ENCODE measurements at regions not wholly inside any gene's neighbourhood (a gene's known extent, or its start where the extent isn't known, plus 50 kb on each side); places are given as distances from the start of the nearest gene placed in this dataset.

DNA sequence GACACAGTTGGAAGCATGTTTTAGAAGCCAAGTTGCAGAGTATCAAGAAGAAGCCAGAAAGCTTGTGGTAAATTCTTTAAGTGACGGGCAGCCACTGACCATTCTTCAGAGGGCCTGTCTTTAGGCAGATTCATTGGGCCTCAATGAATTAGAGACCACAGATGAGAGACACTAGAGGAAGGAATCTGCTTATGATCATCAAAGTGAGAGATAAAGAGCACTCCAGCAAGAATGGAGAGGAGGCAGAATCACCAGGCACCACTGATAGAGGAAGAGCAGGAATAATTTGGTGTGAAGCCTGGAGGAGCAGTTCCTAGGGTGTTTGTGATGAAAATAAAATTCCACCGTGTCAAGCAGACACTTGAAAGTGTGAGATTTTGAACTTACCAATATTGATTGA lies 365.9 kb upstream of the SLC30A5 start:
- DNase-seq, result no peak

DNA sequence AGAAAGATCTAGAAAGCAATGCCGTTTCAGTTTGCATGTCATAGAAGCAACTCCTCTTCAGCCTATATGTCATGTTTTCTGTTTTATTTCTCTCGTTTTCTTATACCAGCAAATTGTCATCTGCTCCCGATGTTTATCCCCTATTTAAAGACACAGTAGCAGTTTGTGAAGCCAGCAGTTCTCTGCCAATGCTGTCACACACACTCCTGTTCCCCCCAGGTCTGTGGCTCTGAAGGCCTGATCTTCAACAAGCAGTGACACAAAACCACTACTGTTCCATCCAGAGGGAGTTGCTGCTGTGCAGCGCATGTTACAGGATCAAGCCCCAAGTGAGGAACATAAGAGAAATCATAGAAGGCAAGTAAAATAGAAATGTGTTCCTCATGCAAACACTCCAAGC lies 364.1 kb upstream of the SLC30A5 start:
- DNase-seq, result no peak

DNA sequence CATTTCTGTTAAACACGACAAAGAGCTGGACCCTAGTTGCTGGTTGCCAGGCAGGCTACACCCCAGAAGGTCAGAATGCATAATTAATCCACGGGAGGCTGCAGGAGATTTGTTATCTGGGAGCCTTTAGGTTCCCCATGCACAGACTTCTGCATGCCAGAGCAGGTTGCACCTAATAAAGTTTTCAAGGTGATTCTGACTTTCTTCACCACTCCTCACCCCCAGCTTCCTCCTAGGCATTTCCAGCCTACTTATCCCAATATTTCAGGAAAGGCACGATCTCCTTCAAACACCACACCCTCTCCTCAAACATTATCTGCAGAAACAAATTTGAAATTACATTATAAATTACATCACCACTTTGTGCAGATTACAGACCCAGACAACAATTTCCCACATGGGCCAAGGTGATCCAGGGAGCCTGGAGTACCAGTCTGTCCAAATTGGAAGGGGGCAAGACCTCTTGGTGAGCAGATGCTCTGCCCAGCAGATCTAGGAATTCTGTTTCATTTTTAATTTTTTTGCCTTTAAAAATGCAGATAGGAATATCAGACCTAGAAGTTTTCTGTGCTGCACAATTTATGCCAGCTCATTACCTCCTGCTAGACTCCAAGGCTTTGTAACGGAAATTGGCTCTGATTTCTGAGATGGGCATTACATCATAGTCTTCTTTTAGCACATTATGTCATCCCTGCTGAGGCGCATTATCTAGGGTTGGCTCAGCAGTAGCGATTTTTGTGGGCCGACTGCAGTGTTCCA lies 363.4 kb upstream of the SLC30A5 start:
- DNase-seq, result no peak

DNA sequence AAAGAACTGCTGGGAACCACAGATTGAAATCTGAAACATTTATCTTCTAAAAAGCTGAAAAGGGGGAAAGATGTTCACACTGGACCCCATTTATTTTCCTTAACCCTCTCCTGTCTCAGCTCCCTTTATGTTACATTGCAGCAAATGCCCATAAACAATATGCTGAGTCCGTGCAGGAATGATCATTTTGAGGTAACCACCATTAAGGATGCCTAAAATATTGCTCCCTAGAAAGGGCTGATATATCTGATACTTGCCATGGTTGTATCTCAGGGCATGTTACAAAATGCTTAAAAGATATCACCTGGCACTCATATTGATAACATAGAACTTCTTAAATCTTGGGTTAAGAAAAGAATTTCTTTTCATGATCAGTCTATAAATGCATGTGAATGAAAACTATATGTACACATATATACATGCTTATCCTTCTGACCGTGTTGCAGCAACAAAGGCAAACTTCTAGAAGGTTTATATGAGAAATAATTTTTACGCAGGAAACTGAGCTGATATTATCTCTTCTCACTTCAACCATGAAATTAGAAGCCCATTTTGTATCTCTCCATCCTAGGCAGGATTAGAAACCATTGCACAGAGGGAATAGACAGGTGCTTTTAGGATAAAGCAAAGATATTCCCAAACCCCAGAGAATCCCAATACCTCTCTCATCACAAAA lies 362.7 kb upstream of the SLC30A5 start:
- no peak for DNase-seq

DNA sequence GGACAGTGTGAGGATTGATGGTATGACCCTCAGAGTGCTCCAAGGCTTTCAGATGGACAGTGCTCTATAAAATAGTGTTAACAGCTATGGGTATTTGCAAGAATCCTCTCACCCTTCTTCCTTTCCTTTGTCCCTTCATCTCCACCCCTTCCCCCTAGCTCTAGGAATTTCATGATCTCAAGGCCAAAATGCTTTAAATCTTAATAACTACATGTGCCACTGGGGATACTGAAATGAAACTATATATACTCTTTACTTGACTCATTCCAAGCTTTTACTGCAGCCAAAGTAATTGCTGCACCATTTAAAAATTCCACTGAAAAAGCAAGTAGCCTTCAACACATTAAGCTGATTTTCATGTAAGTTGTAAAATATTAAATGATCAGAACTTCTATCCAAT lies 361.6 kb upstream of the SLC30A5 start:
- DNase-seq, result no peak

DNA sequence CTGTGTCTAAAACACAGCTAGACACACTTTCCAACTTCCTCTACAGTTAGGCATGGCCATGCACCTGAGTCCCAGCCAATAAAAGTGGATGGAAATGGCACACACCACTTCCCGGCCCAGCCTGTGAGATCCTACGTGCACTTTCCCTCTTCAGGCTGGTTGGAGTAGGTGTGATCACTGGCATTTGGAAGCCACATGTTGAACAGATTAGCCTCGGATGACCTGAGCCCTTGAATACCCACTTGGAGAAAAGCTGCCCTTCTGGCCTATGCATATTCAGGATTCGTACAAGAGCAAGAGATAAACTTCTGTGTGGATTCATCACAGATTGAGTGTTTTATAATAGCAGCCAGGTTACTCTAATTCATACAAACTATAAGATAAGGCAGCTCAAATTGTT lies 359.0 kb upstream of the SLC30A5 start:
- no peak for DNase-seq

DNA sequence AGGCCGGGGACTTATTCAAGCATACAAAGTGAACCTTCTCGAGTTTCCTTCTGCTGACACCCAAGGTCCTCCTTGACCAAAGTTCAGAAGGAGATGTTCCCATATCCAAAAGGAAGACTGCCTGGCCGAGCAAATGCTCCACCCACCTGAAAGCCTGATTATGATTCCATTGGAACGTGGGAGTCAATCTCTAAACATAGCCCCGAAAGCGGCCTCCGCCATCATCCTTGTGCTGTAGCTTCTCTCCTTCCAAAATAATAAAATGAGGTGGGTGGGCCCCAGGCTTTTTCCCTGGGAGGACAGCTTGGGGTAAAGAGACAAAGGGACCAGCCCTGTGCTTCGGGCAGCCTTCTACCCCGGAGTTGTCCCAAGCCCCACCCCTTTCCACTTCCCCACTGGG lies 355.6 kb upstream of the SLC30A5 start:
- DNase-seq, result no peak

DNA sequence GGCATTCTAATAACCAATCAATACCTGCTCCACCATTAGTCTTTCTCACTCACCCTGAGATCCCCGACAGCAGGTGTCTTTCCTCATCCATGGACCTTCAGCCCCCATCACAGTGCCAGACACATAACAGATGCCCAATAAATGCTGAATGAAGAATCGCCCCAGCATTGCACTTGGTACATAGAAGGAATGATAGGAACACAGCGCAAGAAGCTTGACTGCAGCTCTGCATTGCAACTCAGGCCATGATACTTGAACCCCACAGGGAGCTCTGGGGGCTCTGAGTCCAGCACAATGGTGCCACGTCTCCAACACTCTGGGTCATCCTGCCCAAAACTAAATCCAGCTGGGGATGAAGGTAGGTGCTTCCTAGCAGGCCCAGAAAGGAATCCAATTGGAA lies 355.0 kb upstream of the SLC30A5 start:
- no peak for DNase-seq

DNA sequence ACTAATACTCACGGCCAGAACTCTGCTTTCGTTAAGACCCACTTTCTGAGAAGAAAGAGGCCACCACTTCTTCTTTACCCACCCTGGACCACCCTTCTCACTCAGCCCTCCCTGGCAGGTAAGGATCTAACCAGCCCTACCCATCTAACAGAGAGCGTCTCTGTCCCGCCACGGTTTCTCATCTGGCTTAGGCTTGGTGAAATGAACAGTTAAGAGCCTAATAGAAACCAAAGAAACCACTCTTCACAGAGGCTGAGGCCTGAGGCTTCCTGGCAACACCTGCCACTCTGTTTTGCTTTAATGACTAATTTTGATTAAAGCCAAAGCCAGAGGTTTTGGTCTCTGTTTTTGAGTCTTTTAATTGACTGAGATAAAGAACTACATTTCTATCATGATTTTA lies 354.1 kb upstream of the SLC30A5 start:
- no peak for DNase-seq

DNA sequence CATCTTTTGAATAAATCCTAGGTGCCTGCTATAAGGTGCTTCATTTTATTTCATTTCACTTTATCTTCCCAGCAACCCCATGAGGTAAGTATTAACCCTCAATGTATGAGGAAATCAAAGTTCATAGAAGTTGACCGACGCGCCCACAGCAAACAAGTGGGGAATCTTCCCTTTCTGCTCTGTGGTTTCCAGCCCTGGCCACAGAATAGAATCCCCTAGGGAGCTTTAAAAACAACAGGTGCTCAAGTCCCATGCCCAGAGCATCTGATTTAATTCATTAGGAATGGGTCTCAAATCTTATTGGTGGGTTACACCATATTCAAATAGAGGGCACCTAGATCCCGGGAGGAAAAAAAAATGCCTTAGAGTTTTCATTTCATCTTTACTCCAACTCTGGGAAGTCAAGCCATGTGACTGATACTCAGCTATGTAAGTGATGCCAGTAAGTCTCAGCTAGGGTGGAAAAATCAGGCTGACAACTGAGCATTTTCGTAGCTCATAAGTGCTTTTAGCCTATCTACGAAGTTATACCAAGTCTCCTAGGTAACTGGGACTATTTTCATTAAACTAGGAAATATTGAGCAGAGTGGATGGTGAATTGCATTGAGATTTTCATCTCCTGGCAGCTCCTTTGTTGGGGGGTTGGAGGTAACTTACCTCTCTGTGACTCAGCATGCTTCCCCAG lies 353.4 kb upstream of the SLC30A5 start:
- no peak for DNase-seq

DNA sequence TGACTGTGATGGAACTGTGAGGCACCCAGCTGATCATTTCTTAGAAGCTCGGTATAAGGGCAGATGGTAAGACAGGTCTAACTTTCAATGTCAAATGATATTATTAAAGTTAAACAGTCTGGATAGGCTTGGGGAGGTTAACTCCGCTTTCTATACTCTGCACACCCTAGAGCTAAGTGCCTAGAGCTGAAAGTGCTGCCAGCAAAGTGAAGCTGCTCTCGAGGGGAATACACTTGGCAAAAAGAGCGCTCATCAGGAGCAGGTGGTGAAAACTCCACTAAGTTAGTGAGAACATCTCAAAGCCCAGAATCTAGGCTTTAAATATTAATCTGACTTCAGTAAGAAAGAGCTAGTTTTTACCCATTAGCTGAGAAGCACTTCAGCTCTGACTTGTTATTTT lies 349.6 kb upstream of the SLC30A5 start:
- no peak for DNase-seq

DNA sequence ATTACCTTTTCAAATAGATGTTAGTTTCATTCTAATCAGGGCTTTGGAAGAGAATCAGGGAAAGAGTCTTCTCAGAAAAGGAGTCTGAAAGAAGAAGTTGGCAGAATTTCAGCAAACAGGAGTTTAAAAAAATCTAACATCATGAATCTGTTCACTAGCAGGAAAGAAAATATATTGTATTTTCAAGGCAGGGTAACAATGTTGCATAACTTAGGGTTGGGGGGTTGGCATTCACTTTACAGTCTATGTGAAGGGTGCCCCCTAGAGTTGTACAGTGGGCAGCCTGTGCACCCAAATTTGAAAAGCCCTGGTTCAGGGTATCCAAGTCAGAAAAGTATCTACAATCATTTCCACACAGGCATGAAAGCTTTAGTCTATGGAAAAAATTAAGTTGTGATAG lies 348.4 kb upstream of the SLC30A5 start:
- no peak for DNase-seq

DNA sequence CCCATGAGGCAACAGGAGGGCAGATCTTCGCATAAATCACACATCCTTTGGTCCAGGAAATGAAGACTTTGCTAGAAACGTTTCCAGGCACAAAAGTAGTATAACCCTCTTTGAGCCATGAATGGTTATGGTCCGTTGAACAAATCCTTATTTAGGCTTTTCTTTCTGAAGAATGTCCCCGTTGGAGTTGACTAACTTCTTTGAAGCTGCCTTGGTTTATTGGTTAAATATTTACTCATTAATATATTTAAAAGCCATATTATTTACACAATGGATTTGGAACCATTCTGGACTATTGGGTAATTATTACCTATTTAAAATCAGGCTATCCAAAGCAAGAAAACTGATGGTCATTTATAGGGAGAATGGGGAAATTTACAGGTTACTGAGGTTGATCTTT lies 347.6 kb upstream of the SLC30A5 start:
- DNase-seq, result no peak

DNA sequence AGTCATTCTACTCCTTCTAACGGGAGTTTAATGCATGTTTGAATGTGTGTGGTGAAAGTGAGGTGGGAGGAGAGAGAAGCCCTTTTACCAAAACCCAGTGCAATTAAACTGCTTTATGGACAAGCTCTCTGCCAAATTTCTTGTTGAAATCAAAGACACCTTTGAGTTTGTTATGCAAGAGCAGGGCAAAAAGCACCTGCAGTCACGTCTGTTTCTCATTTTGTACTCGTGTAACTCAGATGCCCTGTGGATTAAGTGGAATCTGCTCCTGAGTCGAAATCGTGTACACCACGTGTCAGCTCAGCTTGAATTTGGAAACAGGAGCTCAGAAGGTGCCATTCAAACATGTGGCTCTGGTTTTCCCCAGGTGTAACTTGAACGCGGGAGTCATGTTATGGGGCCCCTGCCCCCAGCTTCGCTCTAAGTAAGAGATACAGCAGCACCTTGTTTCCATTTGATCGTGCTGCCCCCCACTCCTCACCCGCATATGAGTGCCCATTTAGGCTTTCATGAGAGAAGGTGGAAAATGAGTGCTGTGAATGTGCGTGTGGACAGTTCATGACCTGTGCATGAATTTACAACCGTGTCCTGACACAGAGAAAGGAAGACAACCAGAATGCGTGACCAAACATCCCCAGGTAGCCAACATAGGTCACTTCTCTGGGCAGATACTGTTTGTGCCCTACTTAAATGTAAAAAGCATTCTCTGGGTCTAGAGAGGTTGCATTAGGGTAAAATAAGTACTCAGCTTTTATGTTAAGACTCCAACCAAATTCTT lies 347.0 kb upstream of the SLC30A5 start:
- no peak for DNase-seq

DNA sequence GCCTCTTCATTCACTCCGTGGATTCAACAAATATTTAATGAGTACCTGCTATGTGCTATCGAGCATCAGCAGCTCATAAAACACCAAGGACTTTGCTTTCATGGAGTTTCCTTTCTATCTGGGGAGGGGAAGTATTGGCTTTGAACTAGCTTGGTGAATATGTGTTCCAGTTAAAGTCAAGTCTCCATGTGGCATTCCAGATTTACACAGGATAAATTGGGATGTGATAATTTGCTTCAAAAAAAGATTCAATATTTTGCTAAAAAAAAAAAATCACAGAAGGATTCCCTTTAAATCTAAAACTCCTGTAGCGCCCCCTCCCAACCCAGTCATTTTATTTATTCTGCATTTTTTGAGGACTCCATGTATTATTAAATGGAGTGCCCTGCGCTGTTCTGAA lies 346.3 kb upstream of the SLC30A5 start:
- DNase-seq, result no peak

DNA sequence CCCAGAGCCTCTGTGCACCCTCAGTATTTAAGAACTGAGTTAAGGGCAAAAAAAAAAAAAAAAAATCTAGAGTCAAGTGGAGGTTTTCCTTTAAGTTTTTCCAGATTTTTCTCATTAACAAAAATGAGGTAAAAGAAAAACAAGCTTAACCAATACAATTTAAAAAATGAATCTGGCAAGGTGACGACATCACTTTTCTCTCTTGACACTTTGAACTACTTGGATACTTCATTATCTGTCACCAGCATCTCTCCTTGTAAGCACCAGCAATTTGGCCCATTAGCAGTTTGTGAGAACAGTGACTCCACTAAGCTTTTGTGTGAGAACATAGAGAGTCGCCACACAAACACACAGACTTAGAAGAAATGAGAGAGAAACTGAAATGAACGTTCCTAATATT lies 345.7 kb upstream of the SLC30A5 start:
- no peak for DNase-seq

DNA sequence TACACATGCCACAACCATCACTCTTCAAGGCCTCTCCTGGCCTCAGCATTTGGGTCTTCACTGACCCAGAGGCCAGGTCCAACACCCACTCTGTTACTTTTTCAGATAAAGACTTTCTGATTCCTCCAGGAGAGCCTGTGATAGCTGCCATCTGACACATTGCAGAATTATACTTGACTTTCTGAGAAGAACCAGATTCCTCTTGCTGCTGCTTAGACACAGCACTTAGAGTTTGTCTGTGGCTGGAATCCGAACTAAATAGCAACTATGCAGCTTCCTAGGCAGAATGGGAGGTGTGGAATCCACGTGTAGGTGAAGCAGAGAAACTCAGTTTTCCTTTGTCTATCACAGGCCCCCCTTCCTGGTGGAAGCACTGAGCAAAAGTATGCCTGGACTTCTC lies 344.7 kb upstream of the SLC30A5 start:
- DNase-seq, result no peak

DNA sequence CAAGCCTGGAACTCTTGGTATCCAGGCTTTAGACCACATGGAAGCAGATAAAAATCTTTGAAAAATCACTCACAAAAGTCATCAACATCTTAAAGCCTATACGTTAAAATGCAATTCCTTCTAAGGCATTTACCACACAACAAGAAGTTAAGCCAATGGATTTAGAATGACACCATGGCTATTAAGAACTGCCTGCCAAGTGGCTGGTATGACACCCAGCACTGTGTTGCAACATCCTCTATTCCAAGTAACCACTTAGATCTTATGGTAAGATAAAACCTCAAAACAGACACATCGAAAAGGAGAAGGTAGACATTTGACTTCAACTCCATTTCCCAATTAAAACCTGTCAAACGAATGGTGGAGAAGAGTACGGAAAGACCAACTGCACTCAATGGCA lies 344.2 kb upstream of the SLC30A5 start:
- no peak for DNase-seq

DNA sequence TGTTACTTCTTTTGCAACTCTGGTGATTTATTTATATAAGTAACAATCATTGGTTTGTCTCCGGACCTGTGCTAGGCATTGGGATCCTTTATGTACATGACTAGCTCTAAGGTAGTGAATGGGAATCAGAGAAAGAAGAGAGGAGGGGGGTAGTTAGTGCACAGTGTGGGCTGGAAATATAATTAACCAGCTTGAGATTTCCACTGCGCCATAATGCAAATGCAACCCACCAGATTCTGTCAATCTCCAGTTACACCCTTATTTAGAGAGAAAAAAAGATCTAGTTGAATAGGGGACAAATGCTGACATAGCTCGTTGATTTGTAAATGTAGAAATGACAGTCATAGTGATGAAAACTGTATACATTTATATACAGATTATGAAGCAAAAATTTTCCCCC lies 342.2 kb upstream of the SLC30A5 start:
- DNase-seq, result no peak

DNA sequence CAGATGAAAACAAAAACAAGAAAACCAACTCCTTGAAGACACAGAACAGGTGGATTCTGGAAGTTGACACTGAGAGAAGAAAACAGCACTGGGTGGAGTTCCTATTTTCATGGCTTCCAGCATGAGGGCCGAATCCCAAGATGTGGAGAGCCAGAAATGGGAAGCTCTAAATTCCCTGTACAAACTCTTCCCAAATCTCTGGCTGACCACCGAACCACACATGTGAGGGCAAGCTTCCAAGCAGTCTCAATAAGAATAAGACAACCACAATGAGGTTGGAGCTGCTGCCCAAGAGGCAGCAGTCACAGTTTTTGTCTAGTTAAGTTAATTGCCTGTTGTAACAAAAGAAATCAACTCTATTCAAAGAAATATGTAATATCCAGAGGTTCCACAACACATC lies 339.3 kb upstream of the SLC30A5 start:
- no peak for DNase-seq

DNA sequence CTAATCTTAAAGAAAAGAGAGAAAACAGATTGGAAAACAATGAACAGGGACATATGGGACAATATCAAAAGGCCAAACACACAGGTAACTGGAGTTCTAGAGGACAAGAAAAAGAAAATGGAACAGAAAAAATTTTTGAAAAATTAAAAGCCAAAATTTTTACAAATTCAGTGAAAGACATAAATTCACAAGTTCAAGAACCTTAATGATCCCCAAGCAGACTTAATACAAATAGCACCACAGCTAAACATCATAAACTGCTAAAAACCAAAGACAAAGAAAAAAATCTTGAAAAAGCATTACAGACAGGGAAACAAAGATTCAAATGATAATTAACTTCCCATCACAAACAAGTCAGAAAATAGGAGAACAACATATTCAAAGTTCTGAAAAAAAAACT lies 338.5 kb upstream of the SLC30A5 start:
- no peak for DNase-seq

DNA sequence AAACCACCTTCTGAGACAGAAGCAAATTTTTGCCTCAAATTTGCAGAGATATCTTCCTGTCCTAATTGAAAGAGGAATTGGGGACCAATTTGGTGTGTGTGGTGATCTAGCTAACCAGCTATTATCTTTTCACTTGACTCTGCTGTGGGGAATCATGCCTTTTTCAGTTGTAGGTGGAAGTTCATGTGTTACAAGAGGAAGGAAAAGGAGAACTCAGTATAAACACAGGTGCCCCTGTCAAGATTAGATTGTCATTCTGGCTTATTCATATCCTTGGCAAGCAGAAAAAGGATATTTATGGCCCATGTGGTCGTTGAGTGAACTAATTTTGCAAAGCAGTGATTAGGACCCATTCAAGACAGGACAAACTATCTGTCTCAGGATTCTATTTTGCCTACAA lies 336.8 kb upstream of the SLC30A5 start:
- DNase-seq, result no peak

DNA sequence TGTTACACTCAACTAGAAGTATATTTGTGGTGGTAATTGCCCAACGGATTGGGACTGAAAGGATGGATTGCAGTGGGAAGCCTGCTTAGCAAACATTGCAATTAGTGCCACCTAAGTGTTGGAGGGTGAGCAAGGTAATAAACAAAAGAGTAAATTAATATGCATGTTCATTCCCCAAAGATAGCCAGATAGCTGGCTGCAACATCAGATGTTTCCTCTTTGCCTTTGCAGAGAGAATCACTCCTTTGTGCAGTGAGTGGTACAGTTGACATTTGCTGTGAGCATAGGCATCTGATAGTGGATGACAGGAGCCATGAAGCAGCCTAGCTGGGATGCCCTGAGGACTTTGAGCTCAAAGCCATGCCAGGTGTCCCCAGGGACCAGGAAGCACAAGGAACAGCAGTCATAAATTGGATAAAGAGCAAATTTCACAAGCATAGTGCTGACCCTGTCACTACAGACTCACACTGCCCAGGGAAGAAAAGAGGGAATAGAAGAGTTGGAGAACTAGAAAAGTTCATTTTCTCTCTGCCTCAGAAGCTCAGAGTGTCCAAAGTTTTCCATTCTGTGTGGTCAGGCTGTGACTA lies 336.1 kb upstream of the SLC30A5 start:
- DNase-seq, result no peak

All from activated CD4-positive, CD25-positive, alpha-beta regulatory T cell treated with anti-CD3 and anti-CD28 coated beads, Interleukin-2, amount 50 U/mL, for 72 hours (primary cell).